ENCODE measurements at regions not wholly inside any gene's neighbourhood (a gene's known extent, or its start where the extent isn't known, plus 50 kb on each side); places are given as distances from the start of the nearest gene placed in this dataset.
"Not testable (repeated sequence)": the region's sequence is repeated elsewhere in the genome, so short reads cannot be mapped to it uniquely, and the experiment has no call there.

- Mint-ChIP-seq H3K9me3 (ENCODE audit: low read depth) (peaks cover 8% of the 10 kb centered on the region), H3K4me3 (no peak overlapping the region), H3K27me3 (no peaks in the 10 kb centered on the region), H3K4me1 (peaks cover 13% of the 10 kb centered on the region), H3K27ac (no peak overlapping the region), H3K36me3 (peaks cover 9% of the 10 kb centered on the region)
- CTCF ChIA-PET: no interaction called here
- ATAC-seq (no peak), DNase-seq (no peak)
Measured at GRCh38 chr5:74971947-74972460, 80.4 kb downstream of the GCNT4 start.

- H3K36me3 Mint-ChIP-seq; ATAC-seq; CTCF ChIA-PET; H3K4me3 Mint-ChIP-seq; DNase-seq; H3K9me3 Mint-ChIP-seq (ENCODE audit: low read depth); H3K27ac Mint-ChIP-seq; H3K27me3 Mint-ChIP-seq: not testable (repeated sequence)
- H3K4me1 Mint-ChIP-seq: peaks cover 13% of the 10 kb centered on the region
Measured at GRCh38 chr5:74970891-74971290, 81.5 kb downstream of the GCNT4 start.

DNA sequence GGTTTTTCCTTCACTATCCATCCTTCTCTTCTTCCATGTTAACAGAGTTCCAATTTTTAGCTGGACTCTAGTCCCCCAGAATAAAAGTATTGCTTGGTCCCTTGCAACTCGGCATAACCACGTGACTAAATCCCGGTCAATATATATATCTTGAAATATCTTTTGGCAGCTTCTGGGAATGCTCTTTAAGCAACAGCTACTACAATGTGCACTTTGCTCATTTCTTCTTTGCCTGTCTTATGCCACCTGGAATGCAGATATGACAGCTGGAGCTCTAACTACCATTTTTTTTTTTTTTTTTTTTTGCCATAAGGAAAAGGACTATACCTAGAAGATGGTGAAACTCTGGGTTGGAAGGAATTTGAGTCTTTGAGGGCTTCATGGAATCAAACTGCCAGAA is 82.6 kb downstream of the GCNT4 start:
- Mint-ChIP-seq H3K27me3 (peaks cover 2% of the 10 kb centered on the region), H3K27ac (no peak overlapping the region), H3K9me3 (ENCODE audit: low read depth) (no peaks in the 10 kb centered on the region), H3K4me3 (no peak overlapping the region), H3K4me1 (peaks cover 9% of the 10 kb centered on the region), H3K36me3 (peaks cover 2% of the 10 kb centered on the region)
- CTCF ChIA-PET: no interaction called here
- DNase-seq: no peak
- no peak for ATAC-seq

DNA sequence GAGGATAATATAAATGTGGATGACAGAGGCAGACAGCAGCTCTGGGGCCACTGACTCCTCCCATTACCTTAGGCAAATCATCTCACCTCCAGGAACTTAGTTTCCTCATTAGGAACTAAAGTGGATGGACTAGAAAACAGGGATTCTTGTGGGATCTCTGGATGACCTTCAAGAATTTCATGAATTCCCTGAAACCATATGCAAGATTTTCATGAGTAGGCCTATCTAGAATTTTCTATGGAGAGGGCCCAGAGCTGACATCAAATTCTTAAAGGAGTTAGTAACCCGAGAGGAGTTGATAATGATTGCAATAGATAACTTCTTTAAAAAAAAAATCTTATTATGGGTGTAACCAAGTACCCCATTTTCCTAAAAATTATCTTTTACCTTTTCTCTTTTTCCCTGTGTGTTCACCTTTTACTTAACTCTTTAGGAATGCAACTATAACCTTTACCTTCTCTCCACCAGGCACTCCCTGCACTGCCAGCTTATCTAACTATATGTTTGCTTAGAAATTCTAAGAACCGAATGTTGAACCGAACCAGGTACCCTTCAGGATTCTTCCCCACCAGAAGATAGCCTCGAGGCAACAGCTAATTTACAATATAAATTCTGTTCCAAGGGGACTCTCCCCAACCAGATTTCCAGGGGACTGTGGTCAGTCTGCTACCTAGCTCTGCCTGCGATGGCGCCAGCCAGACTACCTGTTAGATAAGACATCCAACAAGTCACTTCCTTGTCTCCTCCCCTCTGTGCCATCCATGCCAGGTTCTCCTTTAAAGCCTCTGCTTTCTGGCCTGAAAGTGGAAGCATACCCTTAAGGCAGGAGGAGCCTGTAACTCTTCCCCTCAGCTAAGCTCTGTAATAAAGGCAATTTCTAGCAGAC is 86.0 kb downstream of the GCNT4 start:
- H3K27ac Mint-ChIP-seq: no peak overlapping the region

DNA sequence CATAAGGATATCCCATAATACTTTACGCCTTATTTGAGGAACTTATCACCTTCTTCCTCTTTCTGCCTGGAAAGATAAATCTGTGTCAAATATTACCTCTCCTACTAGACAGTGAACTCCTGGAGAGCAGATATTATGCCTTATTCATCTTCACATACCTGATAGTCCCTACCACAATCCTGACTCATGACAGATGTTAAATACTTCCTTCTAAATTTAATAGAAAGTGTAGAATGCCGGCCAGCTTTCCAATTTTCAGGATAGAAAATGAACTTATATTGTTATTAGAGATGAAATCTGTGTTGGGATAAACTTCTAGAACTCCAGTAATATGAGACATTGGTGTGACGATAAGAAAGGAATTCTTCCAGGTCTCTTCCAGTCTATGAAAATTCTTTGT is 89.0 kb downstream of the GCNT4 start:
- Mint-ChIP-seq H3K4me3 (no peak overlapping the region), H3K27me3 (peaks cover 18% of the 10 kb centered on the region), H3K4me1 (no peaks in the 10 kb centered on the region), H3K36me3 (peaks cover 2% of the 10 kb centered on the region), H3K27ac (no peak overlapping the region), H3K9me3 (ENCODE audit: low read depth) (no peaks in the 10 kb centered on the region)
- ATAC-seq (no peak), DNase-seq (no peak)
- CTCF ChIA-PET: no interaction called here

More for the DNA sequence above, 86.0 kb downstream of the GCNT4 start:
- Mint-ChIP-seq H3K4me3 (no peak overlapping the region), H3K36me3 (peaks cover 2% of the 10 kb centered on the region), H3K4me1 (no peaks in the 10 kb centered on the region), H3K9me3 (ENCODE audit: low read depth) (no peaks in the 10 kb centered on the region), H3K27me3 (peaks cover 18% of the 10 kb centered on the region)
- CTCF ChIA-PET: no interaction called here
- ATAC-seq: no peak
- DNase-seq: no peak

- Mint-ChIP-seq H3K4me1 (no peaks in the 10 kb centered on the region), H3K4me3 (no peak overlapping the region), H3K27me3 (peaks cover 6% of the 10 kb centered on the region), H3K27ac (no peak overlapping the region), H3K36me3 (no peaks in the 10 kb centered on the region), H3K9me3 (ENCODE audit: low read depth) (no peaks in the 10 kb centered on the region)
- DNase-seq (no peak), ATAC-seq (no peak)
- CTCF ChIA-PET: no interaction called here
Measured at GRCh38 chr5:74957906-74958305, 91.7 kb upstream of the FAM169A start.

DNA sequence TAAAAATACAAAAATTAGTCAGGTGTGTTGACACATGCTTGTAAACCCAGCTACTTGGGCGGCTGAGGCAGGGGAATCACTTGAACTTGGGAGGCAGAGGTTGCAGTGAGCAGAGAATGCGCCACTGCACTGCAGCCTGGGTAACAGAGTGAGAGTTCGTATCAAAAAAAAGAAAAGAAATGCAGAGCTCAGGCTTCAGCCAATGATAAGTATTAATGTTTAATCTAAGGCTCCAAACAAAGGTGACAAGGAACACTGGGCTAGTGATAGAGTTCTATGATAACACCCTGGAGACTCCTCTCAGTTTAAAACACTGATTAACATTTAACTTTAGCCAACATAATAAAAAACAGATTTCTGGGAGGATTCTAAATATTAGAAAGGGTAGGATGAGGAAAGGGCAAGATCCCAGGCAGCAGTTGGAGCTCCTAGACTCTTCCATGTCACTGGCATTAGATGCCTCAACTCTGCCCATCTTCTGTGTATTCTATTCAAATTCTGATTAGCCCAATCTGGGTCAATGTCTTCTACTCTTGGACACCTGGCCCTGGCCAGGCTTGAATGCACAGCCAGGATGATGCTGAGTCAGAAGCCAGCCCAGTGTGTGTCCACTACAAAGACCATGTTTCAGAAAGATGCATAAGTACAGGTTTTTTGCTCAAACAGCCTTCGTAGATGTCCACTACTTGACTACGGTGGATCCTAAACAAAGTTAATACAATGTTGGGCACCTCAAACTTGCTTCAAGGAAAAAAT is 91.0 kb upstream of the FAM169A start:
- ATAC-seq (no peak), DNase-seq (no peak)
- H3K4me3 Mint-ChIP-seq: no peak overlapping the region
- H3K4me1 Mint-ChIP-seq: no peaks in the 10 kb centered on the region
- H3K36me3 Mint-ChIP-seq: no peaks in the 10 kb centered on the region
- CTCF ChIA-PET: no interaction called here
- H3K27me3 Mint-ChIP-seq: peaks cover 10% of the 10 kb centered on the region
- no peak overlapping the region for H3K27ac Mint-ChIP-seq
- no peaks in the 10 kb centered on the region for H3K9me3 Mint-ChIP-seq (ENCODE audit: low read depth)

GRCh38 chr5:74956278-74956677 is 90.1 kb upstream of the FAM169A start:
- peaks cover 7% of the 10 kb centered on the region for H3K27me3 Mint-ChIP-seq
- H3K27ac Mint-ChIP-seq: no peak overlapping the region
- ATAC-seq (no peak), DNase-seq (no peak)
- CTCF ChIA-PET: no interaction called here
- H3K36me3 Mint-ChIP-seq: no peaks in the 10 kb centered on the region
- H3K4me3 Mint-ChIP-seq: no peak overlapping the region
- H3K9me3 Mint-ChIP-seq (ENCODE audit: low read depth): no peaks in the 10 kb centered on the region
- no peaks in the 10 kb centered on the region for H3K4me1 Mint-ChIP-seq

GRCh38 chr5:74954919-74955318 is 88.7 kb upstream of the FAM169A start:
- CTCF ChIA-PET: no interaction called here
- no peak for ATAC-seq

DNA sequence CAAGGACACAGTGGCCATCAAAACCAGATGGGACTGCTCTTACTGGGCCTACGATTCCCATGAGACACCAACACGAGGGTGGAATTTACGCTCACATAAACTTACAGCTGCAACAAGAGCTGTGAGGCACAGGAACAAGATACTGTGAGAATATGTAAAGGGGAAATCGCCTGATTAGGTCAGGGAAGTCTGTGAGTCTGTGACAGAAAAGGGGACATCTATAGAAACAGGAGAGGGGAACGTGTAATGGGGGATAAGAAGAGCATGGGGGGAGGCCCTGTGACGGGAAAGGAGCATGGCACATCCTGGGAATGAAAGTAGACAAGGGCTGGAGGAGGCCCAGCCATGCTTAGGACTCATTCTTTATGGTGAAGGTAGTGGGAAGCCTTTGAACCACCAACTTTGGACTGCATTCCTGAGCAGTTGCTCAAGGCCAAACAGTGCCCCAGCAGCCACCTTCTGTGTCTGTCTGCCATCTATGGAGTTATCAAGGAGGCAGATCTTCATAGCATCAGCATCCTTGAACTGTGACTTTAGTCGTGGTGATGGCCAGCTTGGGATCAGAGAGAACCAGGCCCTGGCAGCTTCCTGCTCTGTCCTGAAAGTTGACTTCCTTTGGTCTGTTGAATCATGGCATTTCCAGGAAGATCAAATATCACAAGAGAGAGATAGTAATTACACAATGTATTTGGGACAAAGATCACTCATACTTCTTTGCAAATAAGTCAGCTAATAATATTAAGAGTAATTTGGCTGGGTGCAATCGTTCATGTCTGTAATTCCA is 87.9 kb upstream of the FAM169A start:
- CTCF ChIA-PET: no interaction called here
- Mint-ChIP-seq H3K36me3 (no peaks in the 10 kb centered on the region), H3K9me3 (ENCODE audit: low read depth) (no peaks in the 10 kb centered on the region), H3K4me3 (no peak overlapping the region), H3K27ac (no peak overlapping the region), H3K27me3 (peaks cover 22% of the 10 kb centered on the region), H3K4me1 (no peaks in the 10 kb centered on the region)
- DNase-seq (no peak), ATAC-seq (no peak)

More at GRCh38 chr5:74954919-74955318, 88.7 kb upstream of the FAM169A start:
- no peaks in the 10 kb centered on the region for H3K36me3 Mint-ChIP-seq
- peaks cover 20% of the 10 kb centered on the region for H3K27me3 Mint-ChIP-seq
- H3K4me1 Mint-ChIP-seq: no peaks in the 10 kb centered on the region
- H3K4me3 Mint-ChIP-seq: no peak overlapping the region
- no peak overlapping the region for H3K27ac Mint-ChIP-seq
- DNase-seq: no peak
- H3K9me3 Mint-ChIP-seq (ENCODE audit: low read depth): no peaks in the 10 kb centered on the region

DNA sequence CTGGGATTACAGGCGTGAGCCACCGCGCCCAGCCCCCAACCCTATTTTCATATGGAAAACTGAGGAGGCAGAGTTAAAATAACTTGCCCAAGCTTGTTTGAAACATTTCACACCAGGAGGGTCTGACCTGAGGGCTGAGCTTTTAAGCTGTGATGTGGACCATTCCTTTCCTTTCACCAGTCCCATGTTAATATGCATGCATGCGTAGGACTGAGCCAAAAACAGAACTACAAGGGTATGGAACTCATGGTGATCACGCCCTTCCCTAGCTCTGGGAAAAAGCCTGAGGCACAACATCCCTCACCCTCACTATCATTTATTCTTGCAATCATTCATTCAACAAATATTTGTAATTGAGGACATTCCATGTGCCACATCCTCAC is 87.4 kb upstream of the FAM169A start:
- Mint-ChIP-seq H3K4me1 (no peaks in the 10 kb centered on the region), H3K27me3 (peaks cover 22% of the 10 kb centered on the region), H3K36me3 (no peaks in the 10 kb centered on the region), H3K4me3 (no peak overlapping the region), H3K27ac (no peak overlapping the region), H3K9me3 (ENCODE audit: low read depth) (no peaks in the 10 kb centered on the region)
- CTCF ChIA-PET: no interaction called here
- no peak for DNase-seq
- no peak for ATAC-seq

- no peak overlapping the region for H3K4me3 Mint-ChIP-seq
- no peaks in the 10 kb centered on the region for H3K4me1 Mint-ChIP-seq
- CTCF ChIA-PET: interaction anchor here (0.7 kb wide), 1 partner anchor 1025 kb away, joined by 4 read pairs; no protein-coding TSS in a partner anchor
- peaks cover 33% of the 10 kb centered on the region for H3K27me3 Mint-ChIP-seq
- no peak overlapping the region for H3K27ac Mint-ChIP-seq
- ATAC-seq (no peak), DNase-seq (no peak)
- H3K36me3 Mint-ChIP-seq: no peaks in the 10 kb centered on the region
- H3K9me3 Mint-ChIP-seq (ENCODE audit: low read depth): no peaks in the 10 kb centered on the region
Measured at GRCh38 chr5:74952406-74952805, 86.2 kb upstream of the FAM169A start.

- no peak for ATAC-seq
- no peaks in the 10 kb centered on the region for H3K9me3 Mint-ChIP-seq (ENCODE audit: low read depth)
- H3K27me3 Mint-ChIP-seq: peaks cover 39% of the 10 kb centered on the region
- H3K36me3 Mint-ChIP-seq: no peaks in the 10 kb centered on the region
- H3K27ac Mint-ChIP-seq: no peak overlapping the region
- H3K4me3 Mint-ChIP-seq: no peak overlapping the region
- no peak for DNase-seq
- CTCF ChIA-PET: interaction anchor here (1.4 kb wide), 1 partner anchor 21 kb away, joined by 3 read pairs; no protein-coding TSS in a partner anchor
- no peaks in the 10 kb centered on the region for H3K4me1 Mint-ChIP-seq
Measured at GRCh38 chr5:74951865-74952264, 85.7 kb upstream of the FAM169A start.

Measured in activated CD8-positive, alpha-beta memory T cell treated with anti-CD3 and anti-CD28 coated beads, Interleukin-2, amount 10 ng/mL, durations not matched to agents 7 days and 5 days (primary cell).